NT2/D1 (cell line): ENCODE measurements at regions not wholly inside any gene's neighbourhood (a gene's known extent, or its start where the extent isn't known, plus 50 kb on each side); places are given as distances from the start of the nearest gene placed in this dataset.

Source experiments
- DNase-seq: peaks from one replicate; pipeline ENCODE4 v3.0.0-alpha.2; 2011; ENCODE audit warnings: low read depth, low spot score
- H3K27me3 ChIP-seq: 2 replicates; pipeline ENCODE4 v1.6.0; 2011; ENCODE audit warnings: mild to moderate bottlenecking; ENCODE audit not compliant: insufficient read length, insufficient read depth
- H3K36me3 ChIP-seq: 2 replicates; pipeline ENCODE4 v1.6.1; 2011; ENCODE audit warnings: mild to moderate bottlenecking, low read length, mixed read lengths; ENCODE audit not compliant: insufficient read depth, insufficient read length
- H3K4me1 ChIP-seq: 2 replicates; pipeline ENCODE4 v1.5.1; 2011; ENCODE audit not compliant: insufficient read depth, insufficient read length
- H3K4me3 ChIP-seq: 2 replicates; pipeline ENCODE4 v1.5.1; 2011; ENCODE audit warnings: low read depth; ENCODE audit not compliant: insufficient read length
- H3K9ac ChIP-seq: 2 replicates; pipeline ENCODE4 v1.6.0; 2011; ENCODE audit warnings: low read depth; ENCODE audit not compliant: insufficient read length
- H3K9me3 ChIP-seq: 2 replicates; pipeline ENCODE4 v1.5.1; 2011; ENCODE audit warnings: mild to moderate bottlenecking, low read length; ENCODE audit not compliant: insufficient read depth
- SUZ12 ChIP-seq: IDR thresholded peaks from 2 replicates; pipeline ENCODE4 v1.6.1; 2011; ENCODE audit not compliant: insufficient read length, insufficient read depth; ENCODE audit errors: extremely low read depth
- YY1 ChIP-seq: IDR thresholded peaks from 2 replicates; pipeline ENCODE4 v1.6.1; 2011; ENCODE audit not compliant: insufficient read length, insufficient read depth
- ZNF274 ChIP-seq: IDR thresholded peaks from 2 replicates; pipeline ENCODE4 v1.6.1; 2011; ENCODE audit warnings: mild to moderate bottlenecking, low read depth, low read length

DNA sequence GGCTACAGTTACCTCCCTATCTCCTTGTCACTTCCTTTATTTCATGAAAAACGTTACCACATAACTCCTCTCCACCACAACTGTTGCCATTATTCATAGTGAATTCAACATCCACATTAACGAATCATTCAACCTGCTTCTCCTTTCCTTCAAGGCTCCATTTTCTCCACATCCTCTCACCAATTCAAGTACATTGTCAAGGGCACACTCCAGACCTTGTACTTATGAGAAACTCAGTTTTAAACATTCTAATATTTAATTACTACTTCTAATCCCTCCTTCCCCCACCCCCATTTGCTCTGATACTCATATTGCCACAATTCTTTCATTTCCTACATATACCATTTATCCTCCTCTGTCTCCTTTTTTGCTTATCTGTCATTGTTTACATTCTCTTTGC is 871.2 kb downstream of the TUSC7 start:
- Histone ChIP-seq H3K9ac (no peak overlapping the region), H3K9me3 (no peaks in the 10 kb centered on the region), H3K4me1 (no peaks in the 10 kb centered on the region), H3K4me3 (no peak overlapping the region), H3K27me3 (no peaks in the 10 kb centered on the region), H3K36me3 (no peaks in the 10 kb centered on the region)
- TF ChIP-seq ZNF274: no peak
- no peak for TF ChIP-seq YY1
- no peak for TF ChIP-seq SUZ12
- no peak for DNase-seq

GRCh38 chr3:117586161-117586560 is 876.6 kb downstream of the TUSC7 start:
- Histone ChIP-seq H3K4me1 (no peaks in the 10 kb centered on the region), H3K27me3 (no peaks in the 10 kb centered on the region), H3K4me3 (no peak overlapping the region), H3K9ac (no peak overlapping the region), H3K36me3 (no peaks in the 10 kb centered on the region), H3K9me3 (no peaks in the 10 kb centered on the region)
- no peak for TF ChIP-seq ZNF274
- TF ChIP-seq YY1: no peak
- TF ChIP-seq SUZ12: no peak
- DNase-seq: no peak

- H3K4me1 ChIP-seq: no peaks in the 10 kb centered on the region
- DNase-seq: no peak
- no peak overlapping the region for H3K4me3 ChIP-seq
- no peaks in the 10 kb centered on the region for H3K27me3 ChIP-seq
- TF ChIP-seq SUZ12 (no peak), YY1 (no peak), ZNF274 (no peak)
- H3K9ac ChIP-seq: no peak overlapping the region
- H3K9me3 ChIP-seq: no peaks in the 10 kb centered on the region
- no peaks in the 10 kb centered on the region for H3K36me3 ChIP-seq
Observed at GRCh38 chr3:117587416-117587815, 877.8 kb downstream of the TUSC7 start.

GRCh38 chr3:117589454-117589853 is 879.9 kb downstream of the TUSC7 start:
- H3K36me3 ChIP-seq: no peaks in the 10 kb centered on the region
- DNase-seq: no peak
- no peak for TF ChIP-seq YY1
- H3K4me1 ChIP-seq: no peaks in the 10 kb centered on the region
- no peak overlapping the region for H3K9ac ChIP-seq
- H3K9me3 ChIP-seq: no peaks in the 10 kb centered on the region
- H3K4me3 ChIP-seq: no peak overlapping the region
- H3K27me3 ChIP-seq: no peaks in the 10 kb centered on the region

DNA sequence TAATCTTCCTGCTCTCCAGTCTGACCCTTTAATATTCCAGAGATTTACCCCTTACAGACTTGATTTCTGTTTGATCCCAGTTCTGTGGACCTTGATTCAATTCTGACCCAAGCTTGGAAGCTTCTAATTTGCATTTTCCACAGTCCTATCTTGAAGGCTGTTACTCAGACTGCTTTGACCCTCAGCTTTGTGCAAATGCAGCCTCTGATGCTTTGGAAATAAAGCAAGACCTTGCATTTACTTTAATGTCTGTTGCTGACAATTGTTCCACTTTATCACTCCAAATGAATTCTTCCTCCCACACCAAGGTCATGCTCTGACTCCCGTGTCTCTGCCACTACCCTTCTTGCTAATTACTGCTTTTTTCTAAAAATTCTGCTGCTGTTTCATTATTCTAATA is 886.0 kb downstream of the TUSC7 start:
- H3K27me3 ChIP-seq: no peaks in the 10 kb centered on the region
- no peak for TF ChIP-seq YY1
- TF ChIP-seq ZNF274: no peak
- no peak for TF ChIP-seq SUZ12
- no peaks in the 10 kb centered on the region for H3K4me1 ChIP-seq
- H3K4me3 ChIP-seq: no peak overlapping the region
- H3K36me3 ChIP-seq: no peaks in the 10 kb centered on the region
- no peaks in the 10 kb centered on the region for H3K9me3 ChIP-seq
- DNase-seq: no peak
- H3K9ac ChIP-seq: no peak overlapping the region

- no peaks in the 10 kb centered on the region for H3K27me3 ChIP-seq
- H3K9ac ChIP-seq: no peak overlapping the region
- no peaks in the 10 kb centered on the region for H3K36me3 ChIP-seq
- no peak for DNase-seq
- H3K9me3 ChIP-seq: no peaks in the 10 kb centered on the region
- no peaks in the 10 kb centered on the region for H3K4me1 ChIP-seq
- TF ChIP-seq YY1 (no peak), SUZ12 (no peak), ZNF274 (no peak)
- no peak overlapping the region for H3K4me3 ChIP-seq
Observed at GRCh38 chr3:117596503-117596902, 886.9 kb downstream of the TUSC7 start.

GRCh38 chr3:117597865-117598264 is 888.3 kb downstream of the TUSC7 start:
- DNase-seq: no peak
- Histone ChIP-seq H3K9ac (no peak overlapping the region), H3K36me3 (no peaks in the 10 kb centered on the region), H3K4me3 (no peak overlapping the region), H3K27me3 (no peaks in the 10 kb centered on the region), H3K4me1 (no peaks in the 10 kb centered on the region), H3K9me3 (no peaks in the 10 kb centered on the region)
- no peak for TF ChIP-seq SUZ12
- TF ChIP-seq YY1: no peak

DNA sequence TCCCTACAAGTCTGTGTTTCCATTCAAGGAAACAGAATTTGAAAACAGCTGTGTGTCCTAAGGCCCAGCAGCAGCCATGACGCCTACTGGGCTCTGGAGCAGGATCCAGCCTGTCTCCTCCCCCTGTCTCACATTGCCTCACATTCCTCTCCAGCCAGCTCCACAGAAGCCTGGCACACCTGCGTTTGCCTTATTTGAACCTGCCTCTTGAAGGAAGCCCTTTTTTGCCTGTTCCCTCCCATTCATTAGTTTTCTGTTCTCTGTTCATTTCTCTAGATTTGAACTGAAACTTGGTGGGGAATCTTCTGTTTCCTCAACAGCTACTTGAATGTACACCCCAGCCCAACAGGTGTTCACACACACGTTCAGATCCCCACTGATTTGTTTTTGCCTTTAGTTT is 890.5 kb downstream of the TUSC7 start:
- no peak for DNase-seq
- Histone ChIP-seq H3K9me3 (no peaks in the 10 kb centered on the region), H3K27me3 (no peaks in the 10 kb centered on the region), H3K4me3 (no peak overlapping the region), H3K36me3 (no peaks in the 10 kb centered on the region), H3K4me1 (no peaks in the 10 kb centered on the region), H3K9ac (no peak overlapping the region)
- TF ChIP-seq SUZ12 (no peak), ZNF274 (no peak), YY1 (no peak)
